Large intestine (tissue), 3 donors: ENCODE measurements at regions not wholly inside any gene's neighbourhood (a gene's known extent, or its start where the extent isn't known, plus 50 kb on each side); places are given as distances from the start of the nearest gene placed in this dataset.
"Not testable (repeated sequence)": the region's sequence is repeated elsewhere in the genome, so short reads cannot be mapped to it uniquely, and the experiment has no call there.

Experiments used
- DNase-seq, 2 donors: peaks; one replicate each; pipeline versions ENCODE4 v3.0.0 to v3.0.0-alpha.2; 2013
- H3K27ac ChIP-seq: one replicate; pipeline ENCODE4 v1.5.1; 2013; ENCODE audit warnings: low read length
- H3K27me3 ChIP-seq: 2 replicates; pipeline ENCODE4 v1.6.1; 2013; ENCODE audit warnings: low read length; ENCODE audit not compliant: control insufficient read depth, insufficient read depth
- H3K36me3 ChIP-seq: 2 replicates; pipeline ENCODE4 v1.6.1; 2013; ENCODE audit warnings: low read length; ENCODE audit not compliant: control insufficient read depth, insufficient read depth
- H3K4me1 ChIP-seq: one replicate; pipeline ENCODE4 v1.6.1; 2013; ENCODE audit warnings: low read length; ENCODE audit not compliant: control insufficient read depth, insufficient read depth
- H3K4me3 ChIP-seq: one replicate; pipeline ENCODE4 v1.5.1; 2013; ENCODE audit warnings: low read length
- H3K9me3 ChIP-seq: one replicate; pipeline ENCODE4 v1.6.1; 2013; ENCODE audit warnings: mild to moderate bottlenecking, low read depth, low read length, moderate library complexity; ENCODE audit not compliant: control insufficient read depth
- whole genome bisulfite sequencing: methylation state at CpG from one replicate; pipeline ENCODE4 v1.1.5; 2013; ENCODE audit warnings: low lambda C conversion rate; ENCODE audit not compliant: insufficient coverage; 5-methylcytosine and 5-hydroxymethylcytosine counted together

- no peak for DNase-seq
- no peaks in the 10 kb centered on the region for H3K36me3 ChIP-seq
- H3K4me1 ChIP-seq = no peaks in the 10 kb centered on the region
- H3K27me3 ChIP-seq = no peaks in the 10 kb centered on the region
- WGBS = no CpG with 5 or more reads among the region's 2 CpGs
- H3K27ac ChIP-seq = no peak overlapping the region
- no peak overlapping the region for H3K4me3 ChIP-seq
- H3K9me3 ChIP-seq = no peaks in the 10 kb centered on the region
Measured at GRCh38 chr11:29449281-29450074, 567.4 kb downstream of the KCNA4 start.

- no peaks in the 10 kb centered on the region for H3K4me1 ChIP-seq
- no peak overlapping the region for H3K4me3 ChIP-seq
- 60% methylated on average over 1 of the region's 3 CpGs for WGBS
- DNase-seq = no peak
- no peaks in the 10 kb centered on the region for H3K27me3 ChIP-seq
- no peaks in the 10 kb centered on the region for H3K9me3 ChIP-seq
- H3K36me3 ChIP-seq = no peaks in the 10 kb centered on the region
- no peak overlapping the region for H3K27ac ChIP-seq
Measured at GRCh38 chr11:29448246-29448877, 568.5 kb downstream of the KCNA4 start.

GRCh38 chr11:29447821-29448220 lies 569.0 kb downstream of the KCNA4 start:
- Histone ChIP-seq H3K9me3 (no peaks in the 10 kb centered on the region), H3K4me1 (no peaks in the 10 kb centered on the region), H3K27ac (no peak overlapping the region), H3K4me3 (no peak overlapping the region), H3K36me3 (no peaks in the 10 kb centered on the region), H3K27me3 (no peaks in the 10 kb centered on the region)
- no peak for DNase-seq
- WGBS = no CpG with 5 or more reads among the region's 1 CpG

- no peak overlapping the region for H3K27ac ChIP-seq
- H3K27me3 ChIP-seq = no peaks in the 10 kb centered on the region
- no peak for DNase-seq
- H3K4me3 ChIP-seq = no peak overlapping the region
- H3K4me1 ChIP-seq = no peaks in the 10 kb centered on the region
- H3K36me3 ChIP-seq = no peaks in the 10 kb centered on the region
- no peaks in the 10 kb centered on the region for H3K9me3 ChIP-seq
- WGBS = no CpG with 5 or more reads among the region's 7 CpGs
Measured at GRCh38 chr11:29446132-29446531, 570.7 kb downstream of the KCNA4 start.

GRCh38 chr11:29445191-29445590 lies 571.6 kb downstream of the KCNA4 start:
- H3K27me3 ChIP-seq, H3K4me3 ChIP-seq, H3K4me1 ChIP-seq, DNase-seq, H3K27ac ChIP-seq, H3K9me3 ChIP-seq, H3K36me3 ChIP-seq: not testable (repeated sequence)
- WGBS = no CpG with 5 or more reads among the region's 3 CpGs

- no peaks in the 10 kb centered on the region for H3K36me3 ChIP-seq
- no peaks in the 10 kb centered on the region for H3K4me1 ChIP-seq
- no peaks in the 10 kb centered on the region for H3K27me3 ChIP-seq
- H3K4me3 ChIP-seq = no peak overlapping the region
- H3K9me3 ChIP-seq = no peaks in the 10 kb centered on the region
- no peak for DNase-seq
- H3K27ac ChIP-seq = no peak overlapping the region
- WGBS = no CpG with 5 or more reads among the region's 1 CpG
Measured at GRCh38 chr11:29438815-29439214, 578.0 kb downstream of the KCNA4 start.

- H3K9me3 ChIP-seq = no peaks in the 10 kb centered on the region
- H3K4me1 ChIP-seq = no peaks in the 10 kb centered on the region
- DNase-seq = no peak
- H3K36me3 ChIP-seq = no peaks in the 10 kb centered on the region
- H3K4me3 ChIP-seq = no peak overlapping the region
- 83% methylated on average over 1 of the region's 1 CpG for WGBS
- H3K27me3 ChIP-seq = no peaks in the 10 kb centered on the region
- no peak overlapping the region for H3K27ac ChIP-seq
Measured at GRCh38 chr11:29435421-29435820, 581.4 kb downstream of the KCNA4 start.

- Histone ChIP-seq H3K27me3 (no peaks in the 10 kb centered on the region), H3K9me3 (no peaks in the 10 kb centered on the region), H3K36me3 (no peaks in the 10 kb centered on the region), H3K4me3 (no peak overlapping the region), H3K4me1 (no peaks in the 10 kb centered on the region), H3K27ac (no peak overlapping the region)
- DNase-seq = no peak
- WGBS = 8% methylated on average over 1 of the region's 3 CpGs
Measured at GRCh38 chr11:29432719-29433325, 584.0 kb downstream of the KCNA4 start.

- H3K27ac ChIP-seq = no peak overlapping the region
- H3K4me1 ChIP-seq = no peaks in the 10 kb centered on the region
- H3K4me3 ChIP-seq = no peak overlapping the region
- H3K36me3 ChIP-seq = no peaks in the 10 kb centered on the region
- H3K27me3 ChIP-seq = no peaks in the 10 kb centered on the region
- no peaks in the 10 kb centered on the region for H3K9me3 ChIP-seq
- DNase-seq = no peak
Measured at GRCh38 chr11:29405305-29405704, 611.5 kb downstream of the KCNA4 start.

GRCh38 chr11:29395555-29396072 lies 621.2 kb downstream of the KCNA4 start:
- WGBS = no CpG with 5 or more reads among the region's 3 CpGs
- Histone ChIP-seq H3K9me3 (no peaks in the 10 kb centered on the region), H3K4me3 (no peak overlapping the region), H3K36me3 (no peaks in the 10 kb centered on the region), H3K4me1 (no peaks in the 10 kb centered on the region), H3K27ac (no peak overlapping the region), H3K27me3 (no peaks in the 10 kb centered on the region)
- no peak for DNase-seq
